GM18517 (cell line): ENCODE measurements at regions not wholly inside any gene's neighbourhood (a gene's known extent, or its start where the extent isn't known, plus 50 kb on each side); places are given as distances from the start of the nearest gene placed in this dataset.
"Not testable (repeated sequence)": the region's sequence is repeated elsewhere in the genome, so short reads cannot be mapped to it uniquely, and the experiment has no call there.

ENCODE experiments used
- ATAC-seq: cut with Tn5 transposase; IDR thresholded peaks from one replicate; pipeline ENCODE4 v1.9.1; 2021; ENCODE audit warnings: mild to moderate bottlenecking, moderate library complexity; ENCODE audit not compliant: unreplicated experiment

DNA sequence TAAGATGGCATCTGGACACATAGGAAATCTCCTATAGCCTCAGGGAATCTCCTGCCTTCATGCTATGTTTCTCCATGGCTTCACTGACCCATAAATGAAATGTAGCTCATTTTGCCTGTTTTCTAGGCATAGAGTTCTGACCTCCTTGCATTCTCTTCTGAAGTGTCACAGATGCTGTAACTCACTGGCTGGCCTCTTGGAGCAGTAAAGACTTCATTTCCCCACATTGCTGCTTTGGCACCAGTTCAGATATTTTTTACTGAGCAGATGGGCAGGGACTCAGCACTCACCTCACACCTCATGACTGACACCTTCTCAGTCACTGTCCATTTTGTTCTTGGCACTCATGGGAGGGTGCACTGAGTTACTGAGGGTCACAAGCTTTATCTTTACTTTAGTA, 286.7 kb upstream of the TGFBR2 start:
- no peak for ATAC-seq

DNA sequence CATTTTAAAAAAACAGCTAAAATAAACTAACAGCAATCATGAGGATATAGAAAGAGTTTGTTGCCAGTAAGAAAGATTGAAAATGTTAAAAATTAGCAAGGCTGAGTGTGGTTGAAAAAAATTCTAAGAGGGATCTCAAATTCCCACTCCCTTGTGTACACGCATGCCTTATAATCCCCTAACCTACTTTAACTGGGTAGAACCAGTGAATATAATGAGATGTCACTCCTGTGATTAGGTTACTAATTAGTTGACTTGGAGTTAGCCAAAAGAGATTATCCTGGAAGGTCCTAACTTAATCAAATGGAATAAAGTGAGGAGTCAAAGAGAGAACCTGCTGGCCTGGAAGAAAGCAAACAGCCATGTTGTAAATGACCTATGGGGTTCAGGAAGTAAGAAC, 286.0 kb upstream of the TGFBR2 start:
- no peak for ATAC-seq

DNA sequence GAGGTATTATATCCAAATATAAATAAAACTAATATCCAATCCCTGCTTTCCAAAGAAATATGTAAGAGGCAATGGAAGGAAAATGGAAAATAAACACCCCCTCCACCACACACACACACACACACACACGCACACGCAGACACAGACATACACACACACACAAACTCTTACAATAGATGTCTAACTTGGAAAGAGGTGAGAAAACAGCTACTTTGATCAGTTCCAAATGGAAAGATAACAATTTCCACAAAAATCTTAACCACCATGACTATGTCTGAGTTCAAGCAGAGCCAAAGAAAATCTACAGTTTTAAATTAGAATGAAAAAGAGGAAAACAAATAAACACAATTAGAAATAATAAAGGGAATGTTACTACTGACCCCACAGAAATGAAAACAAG, 285.3 kb upstream of the TGFBR2 start:
- no peak for ATAC-seq

DNA sequence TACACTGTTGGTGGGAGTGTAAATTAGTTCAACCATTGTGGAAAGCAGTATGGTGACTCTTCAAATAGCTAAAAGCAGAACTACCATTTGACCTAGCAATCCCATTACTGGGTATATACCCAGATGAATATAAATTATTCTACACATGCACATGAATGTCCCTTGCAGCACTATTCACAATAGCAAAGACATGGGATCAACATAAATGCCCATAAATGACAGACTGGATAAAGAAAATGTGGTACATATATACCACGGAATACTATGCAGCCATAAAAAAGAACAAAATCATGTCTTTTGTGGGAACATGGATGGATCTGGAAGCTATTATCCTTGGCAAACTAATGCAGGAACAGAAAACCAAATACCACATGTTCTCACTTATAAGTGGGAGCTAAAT, 282.8 kb upstream of the TGFBR2 start:
- ATAC-seq = not testable (repeated sequence)

DNA sequence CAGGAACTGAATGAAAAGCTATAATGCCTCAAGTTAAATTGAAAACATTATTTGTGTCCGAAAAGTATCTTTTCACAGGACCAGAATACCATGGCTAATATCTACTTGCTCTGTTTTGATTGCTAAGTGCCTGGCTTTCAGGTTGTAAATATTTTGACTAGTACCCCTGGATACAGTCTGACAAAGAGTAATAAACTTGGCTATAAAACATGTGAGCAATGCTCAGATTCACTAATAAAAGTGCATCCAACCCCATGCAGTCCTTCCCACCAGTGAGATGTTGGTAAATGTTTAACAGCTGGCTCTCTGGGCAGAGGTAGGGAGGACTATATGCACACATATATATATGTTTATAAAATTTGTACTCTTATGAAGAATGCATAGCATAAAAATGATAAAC, 281.8 kb upstream of the TGFBR2 start:
- ATAC-seq = no peak

DNA sequence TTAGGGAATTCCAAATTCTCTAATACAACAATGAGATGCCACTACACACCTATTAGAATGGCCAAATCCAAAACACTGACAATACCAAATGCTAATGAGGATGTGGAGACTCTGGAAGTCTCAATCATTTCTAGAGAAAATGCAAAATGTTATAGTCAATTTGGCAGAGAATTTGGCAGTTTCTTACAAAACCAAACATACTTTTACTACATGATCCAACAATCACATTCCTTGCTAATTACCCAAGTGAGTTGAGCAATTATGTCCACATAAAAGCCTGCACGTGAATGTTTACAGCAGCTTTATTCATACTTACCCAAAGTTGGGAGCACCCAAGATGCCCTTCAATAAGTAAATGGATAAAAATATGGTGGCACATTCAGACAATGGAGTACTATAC, 278.4 kb upstream of the TGFBR2 start:
- ATAC-seq = not testable (repeated sequence)

DNA sequence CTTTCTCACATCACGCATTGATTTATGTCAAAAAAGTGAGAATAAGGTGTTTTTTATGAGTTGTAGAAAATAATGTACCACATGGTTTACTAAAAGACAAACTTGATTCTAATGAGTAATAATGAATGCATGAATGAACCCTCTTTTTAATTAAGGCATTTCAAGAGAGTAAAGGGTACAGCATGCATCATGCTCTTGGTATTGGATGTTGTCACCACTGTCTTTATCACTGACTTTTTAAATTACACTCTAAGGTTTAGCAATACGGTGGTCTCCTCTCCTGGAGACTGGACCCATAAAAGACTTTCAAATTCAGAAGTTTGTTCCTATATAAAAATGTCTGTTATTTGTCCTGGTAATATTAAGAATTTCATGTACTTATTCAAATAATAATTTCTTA, 277.5 kb upstream of the TGFBR2 start:
- not testable (repeated sequence) for ATAC-seq

DNA sequence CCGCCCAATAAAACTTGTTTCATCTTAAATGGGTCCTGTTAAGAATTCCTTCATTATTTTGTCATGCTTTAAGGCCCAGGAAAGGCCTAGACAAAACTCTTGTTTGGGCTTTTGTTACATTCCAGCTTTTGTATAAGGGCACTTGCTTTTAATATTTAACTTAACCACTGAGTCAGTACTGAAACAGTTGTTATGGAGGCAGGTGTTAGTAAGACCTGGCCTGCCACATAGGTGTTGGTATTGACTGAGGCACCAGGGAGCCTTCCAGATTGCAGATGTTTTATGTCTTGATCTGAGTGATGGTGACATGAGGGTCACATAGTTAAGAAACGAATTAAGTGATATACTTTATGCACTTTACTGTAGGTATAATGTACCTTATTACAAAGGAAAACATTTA, 274.9 kb upstream of the TGFBR2 start:
- ATAC-seq = no peak

DNA sequence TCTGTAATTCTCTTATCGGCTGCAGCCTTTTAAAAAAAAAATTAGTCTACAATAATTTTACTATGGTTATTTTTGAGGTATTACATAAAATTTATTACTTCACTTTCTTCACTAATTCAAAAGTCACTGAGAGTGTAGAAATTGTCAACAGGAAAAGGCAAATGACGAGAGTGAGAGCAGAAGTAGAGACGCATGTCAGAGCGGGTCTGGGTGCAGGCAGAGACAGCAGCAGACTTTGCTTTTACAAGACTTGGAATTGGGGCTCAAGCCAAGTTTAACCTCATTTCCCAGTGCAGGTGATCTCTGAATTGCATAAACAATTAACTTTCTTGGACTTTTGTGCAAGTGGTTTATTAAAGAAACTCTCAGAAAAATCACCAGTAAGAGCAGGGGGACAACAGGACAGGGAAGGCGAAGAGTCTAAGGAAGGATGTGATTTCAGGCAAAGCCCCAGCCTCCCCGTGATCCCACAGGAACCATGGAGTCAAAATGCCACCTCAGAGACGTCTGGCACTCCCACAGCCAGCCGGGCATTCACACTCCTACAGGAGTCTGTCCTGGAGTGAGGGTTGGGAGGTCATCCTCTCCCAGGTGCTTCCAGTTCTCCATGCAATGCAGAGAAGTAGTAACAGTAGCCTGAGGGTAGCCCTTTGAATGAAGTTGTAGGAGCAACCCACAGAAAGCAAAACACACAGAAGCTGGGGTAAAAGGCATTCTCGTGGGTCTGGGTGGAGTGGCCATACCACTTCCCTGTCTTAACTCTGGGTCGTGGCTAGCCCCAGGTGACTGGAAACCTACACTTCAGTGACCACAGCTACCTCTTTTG, 274.0 kb upstream of the TGFBR2 start:
- ATAC-seq = no peak

DNA sequence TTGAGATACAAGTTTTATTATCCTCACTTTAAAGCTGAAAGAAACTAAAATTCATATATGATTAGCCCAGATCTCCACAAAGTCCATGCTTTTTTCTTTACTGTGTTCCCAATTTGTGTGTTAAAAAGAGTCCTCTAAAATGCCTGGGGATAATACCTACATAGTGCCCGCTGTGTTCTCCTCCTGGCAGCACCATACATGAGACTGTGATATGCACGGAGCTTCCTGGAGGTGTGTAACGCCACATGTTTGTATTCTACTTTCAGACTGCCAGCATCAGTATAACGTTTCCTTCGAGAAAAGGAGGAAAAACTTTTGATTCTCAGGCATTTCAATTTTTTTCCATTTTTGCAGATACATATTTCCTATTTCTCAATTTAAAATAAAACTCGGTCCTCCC, 273.3 kb upstream of the TGFBR2 start:
- ATAC-seq = no peak

DNA sequence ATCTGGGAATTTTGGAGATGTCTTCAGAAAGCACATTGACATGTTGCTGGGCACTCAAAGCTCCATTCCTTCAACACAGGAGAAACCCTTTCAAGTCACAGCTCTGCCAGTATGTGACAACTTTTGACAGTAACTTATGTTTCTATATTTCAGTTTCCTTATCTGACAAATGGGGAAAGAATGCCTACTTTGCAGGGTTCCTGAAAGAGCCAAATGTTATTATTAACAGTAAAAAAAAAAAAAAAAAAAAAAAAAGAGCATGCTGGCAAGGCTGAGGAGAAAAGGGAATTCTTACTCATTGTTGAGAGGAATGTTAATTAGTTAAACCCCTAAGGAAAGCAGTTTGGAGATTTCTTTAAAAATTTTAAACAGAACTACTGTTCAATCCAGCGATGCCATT, 272.5 kb upstream of the TGFBR2 start:
- ATAC-seq = no peak

DNA sequence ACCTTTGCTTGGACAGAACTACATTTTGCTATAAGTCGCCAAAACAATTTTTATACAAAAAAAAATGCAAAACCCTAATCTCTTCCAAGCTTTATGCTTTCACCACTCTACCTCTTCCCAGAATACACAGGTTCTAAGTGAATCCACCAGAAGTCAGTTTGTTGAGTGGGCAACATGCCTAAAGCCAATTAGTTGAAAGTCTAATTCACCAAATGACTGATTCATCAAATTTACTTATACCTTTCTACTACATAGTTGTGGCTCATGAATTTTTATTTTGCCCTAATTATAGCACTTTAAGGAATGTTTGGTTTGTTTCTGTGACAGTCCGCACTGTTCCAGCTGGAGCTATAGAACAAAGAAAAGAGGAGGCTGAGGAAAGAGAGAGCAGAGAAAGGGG, 265.9 kb upstream of the TGFBR2 start:
- ATAC-seq = no peak

DNA sequence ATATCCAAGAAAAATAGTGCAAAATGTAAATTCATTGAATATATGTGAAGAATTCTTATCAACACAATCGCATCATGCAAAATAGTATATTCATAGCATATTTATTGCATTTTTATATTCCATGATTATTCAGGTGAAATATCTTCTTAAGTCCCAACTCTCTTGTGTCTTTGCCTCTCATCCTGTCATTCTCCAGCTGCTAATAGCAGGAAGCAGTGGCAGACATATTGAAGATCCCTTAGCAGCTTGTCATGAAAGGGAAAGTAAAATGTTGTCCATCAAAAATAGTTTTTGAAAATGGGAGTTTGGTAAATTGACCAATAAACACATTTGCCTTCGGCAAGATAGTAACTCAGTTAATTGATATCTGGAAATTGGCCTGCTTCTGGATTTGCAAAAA, 265.3 kb upstream of the TGFBR2 start:
- ATAC-seq = no peak

DNA sequence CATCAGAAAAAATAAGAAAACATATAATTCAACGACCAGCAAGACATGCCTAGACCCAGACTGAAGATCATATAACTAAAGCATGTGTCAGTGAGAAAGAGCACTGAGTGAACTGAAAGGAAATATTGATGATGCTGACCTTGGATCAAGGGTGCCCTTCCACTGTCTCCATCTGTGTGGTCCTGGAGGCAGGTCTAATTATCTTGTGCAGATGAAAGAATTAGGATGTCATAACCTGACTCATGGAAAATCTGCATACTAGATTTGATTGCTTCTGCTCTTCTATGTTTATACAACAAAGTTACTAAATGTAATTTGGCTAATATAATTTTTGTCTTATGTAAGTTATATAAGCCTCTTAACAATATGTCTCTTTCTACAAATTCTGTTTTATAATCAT, 264.6 kb upstream of the TGFBR2 start:
- ATAC-seq = no peak

DNA sequence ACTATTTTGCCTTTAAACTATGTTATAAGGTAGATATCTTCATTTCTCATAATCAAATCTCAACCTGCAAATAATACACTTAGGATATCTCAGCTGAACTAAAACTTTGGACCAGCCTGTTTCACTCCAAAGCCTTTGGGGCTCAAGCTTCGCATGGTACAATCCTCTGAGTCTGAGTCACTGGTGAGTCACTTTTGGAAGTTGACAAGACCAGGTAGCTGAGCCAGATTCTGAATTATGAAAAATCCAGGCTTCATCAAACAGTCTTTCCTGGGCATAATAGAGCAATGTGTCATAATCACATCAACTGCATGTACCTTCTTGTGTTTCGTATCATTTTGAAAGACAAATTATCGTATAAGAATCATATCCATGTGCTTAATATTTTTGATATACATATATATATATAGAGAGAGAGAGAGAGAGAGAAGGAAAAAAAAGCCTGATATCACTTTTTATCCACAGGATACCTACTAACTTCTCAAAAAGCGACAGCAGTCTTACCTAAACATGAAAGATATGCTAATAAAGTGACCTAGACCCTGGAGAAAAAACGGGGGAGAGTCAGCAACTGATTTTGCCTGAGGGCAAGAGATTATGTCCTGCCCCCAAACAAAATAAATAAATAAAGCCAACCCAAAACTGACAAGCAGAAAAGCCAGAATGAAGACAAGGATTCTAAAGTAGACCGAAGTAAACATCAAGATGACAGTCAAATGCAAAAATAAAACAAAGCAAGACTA, 263.9 kb upstream of the TGFBR2 start:
- no peak for ATAC-seq

DNA sequence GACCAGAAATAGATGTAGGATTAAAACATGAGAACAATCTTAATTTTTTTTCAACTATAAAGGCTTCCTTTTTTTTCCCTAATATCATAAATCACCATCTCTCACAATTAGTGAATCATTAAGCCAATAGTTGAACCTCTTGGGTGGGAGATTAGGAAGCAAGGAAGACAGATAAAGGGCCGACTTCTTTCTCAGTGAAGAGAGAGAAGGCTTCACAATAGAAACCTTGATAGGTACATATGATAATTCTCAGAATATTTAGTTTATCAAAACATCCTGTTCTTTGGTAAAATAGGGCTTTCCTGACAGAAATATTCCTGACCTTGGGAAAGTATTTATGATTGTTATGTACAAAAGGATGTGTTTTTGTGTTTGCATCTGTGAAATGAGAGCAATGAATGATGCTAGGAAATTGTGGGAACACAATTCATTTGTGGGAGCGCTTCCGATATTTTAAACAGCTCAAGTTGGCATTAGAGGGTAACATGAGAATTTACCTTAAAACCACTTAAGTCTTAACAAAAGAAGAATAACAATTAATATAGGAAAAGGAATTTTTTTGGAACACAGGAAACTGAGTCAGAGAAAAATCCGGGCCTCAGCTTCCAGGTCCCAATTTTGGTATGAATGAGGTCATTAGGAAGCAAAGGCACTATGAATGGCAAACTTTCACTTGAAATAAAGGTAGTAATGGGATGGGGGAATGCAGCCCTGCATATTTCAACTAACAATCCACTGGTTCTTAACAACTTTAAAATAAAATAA, 263.2 kb upstream of the TGFBR2 start:
- ATAC-seq = no peak

DNA sequence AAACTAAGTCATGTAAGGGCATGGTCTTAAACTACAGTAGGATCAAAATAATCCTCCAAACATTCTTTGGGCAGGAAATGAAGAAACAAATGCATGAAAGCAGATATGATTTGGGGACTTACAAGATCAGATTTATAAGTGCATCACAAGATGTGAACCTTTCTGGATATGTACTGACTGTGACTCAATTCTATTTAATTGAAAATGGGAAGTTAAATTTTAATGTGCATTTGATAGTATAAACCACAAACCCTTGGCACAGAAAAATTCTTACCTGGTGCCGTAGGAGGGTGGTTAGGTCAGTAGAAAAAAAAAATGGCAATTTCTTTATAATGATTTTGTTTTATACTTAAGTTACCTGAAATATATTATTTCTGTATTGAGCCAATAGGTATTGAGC, 262.5 kb upstream of the TGFBR2 start:
- ATAC-seq = no peak

DNA sequence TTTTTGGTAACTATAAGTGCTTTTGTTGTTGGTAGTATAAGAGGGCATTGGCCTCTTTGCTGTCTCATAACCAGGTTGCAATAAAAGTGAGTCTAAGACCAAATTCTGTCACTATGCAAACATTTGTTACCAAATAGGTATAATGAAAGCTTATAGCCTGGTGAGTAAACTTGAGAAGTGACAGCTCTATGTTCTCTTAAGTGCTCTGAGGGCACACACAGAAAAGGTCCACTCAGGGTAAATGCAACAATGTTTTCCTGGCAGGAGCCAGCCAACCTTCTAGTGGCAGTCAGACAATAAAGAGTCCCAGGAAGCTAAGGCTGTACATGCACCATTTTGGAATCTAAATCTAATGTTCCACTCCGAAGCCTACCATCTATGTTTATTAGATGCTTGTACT, 262.1 kb upstream of the TGFBR2 start:
- no peak for ATAC-seq

DNA sequence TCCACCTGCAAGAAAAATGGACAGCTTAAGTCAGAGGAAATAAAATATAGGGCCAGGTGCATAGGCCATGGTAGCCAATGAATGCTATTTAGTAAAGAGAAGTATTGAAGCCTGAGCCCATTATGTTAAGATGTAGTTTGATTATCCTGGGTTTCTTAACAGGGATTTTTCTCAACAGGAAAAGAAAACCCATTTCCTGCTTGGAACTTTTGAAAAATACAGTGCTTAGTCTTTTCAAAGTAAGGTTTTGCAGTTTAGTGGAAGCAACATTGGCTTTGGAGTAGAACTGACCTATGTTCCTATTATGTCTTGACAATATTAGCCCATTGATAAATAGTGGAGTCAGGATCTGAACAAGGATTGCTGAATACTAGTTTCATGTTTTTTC, 259.5 kb upstream of the TGFBR2 start:
- ATAC-seq = no peak

DNA sequence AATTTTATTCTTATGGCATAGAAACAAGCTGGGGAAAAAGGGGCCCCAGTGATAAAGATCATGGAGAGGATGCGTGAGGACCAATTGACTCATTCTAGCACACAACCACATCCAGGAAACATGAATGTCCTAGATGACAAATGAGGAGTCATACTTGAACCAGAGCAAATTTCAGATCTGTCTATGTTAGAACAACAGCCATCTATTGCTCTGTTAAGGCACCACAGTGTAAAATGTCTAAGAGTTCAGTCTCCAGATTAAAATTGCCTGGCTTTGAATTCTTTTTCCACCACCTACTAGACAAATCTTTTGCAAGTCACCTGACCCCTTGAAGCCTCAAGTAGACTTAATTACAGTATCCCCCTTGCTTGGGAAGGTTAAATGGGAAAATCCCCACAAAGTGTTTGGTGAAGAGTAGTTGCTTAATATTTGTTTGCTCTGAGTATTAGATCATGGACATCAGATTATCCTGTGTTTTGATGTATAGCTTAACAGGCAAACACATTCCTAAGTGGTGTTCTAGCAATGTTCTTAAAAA, 258.7 kb upstream of the TGFBR2 start:
- no peak for ATAC-seq

DNA sequence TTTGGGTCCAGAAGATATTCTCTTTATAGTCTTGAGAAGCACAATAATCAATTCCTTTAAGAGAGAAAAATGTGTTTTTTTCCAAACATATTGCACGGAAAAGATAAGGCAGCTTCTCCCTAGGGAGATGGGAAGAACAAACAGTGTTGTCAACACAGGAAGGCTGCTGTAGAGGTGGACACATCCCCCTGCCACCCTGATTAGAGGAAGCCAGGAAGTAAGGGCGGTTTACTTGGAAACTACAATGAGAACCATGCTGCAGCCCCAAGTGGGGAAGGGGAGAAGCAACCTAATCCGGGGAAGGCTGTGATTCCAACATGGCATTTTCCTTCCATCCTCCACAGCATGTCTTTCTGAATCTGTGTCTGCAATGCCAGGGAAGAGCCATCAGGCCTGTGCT, 256.9 kb upstream of the TGFBR2 start:
- ATAC-seq = no peak

DNA sequence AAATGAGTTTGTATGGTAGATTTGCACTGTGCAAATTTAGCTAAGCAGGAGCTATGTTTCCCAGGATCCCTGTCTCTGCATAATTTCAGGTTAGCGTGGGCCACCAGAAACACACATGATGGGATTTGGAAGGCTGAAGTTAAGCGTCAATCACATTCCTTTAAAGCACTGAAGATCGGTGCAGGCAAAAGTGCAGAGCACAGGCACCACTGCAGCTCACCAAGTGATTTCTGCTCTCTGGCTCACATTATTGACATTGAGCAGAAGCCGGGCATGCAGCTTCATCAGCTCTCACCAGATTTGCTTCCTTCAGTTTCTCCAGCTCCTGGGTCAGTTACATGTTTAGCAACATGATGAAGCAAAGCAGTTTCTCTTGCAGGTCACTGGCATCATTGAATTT, 256.4 kb upstream of the TGFBR2 start:
- ATAC-seq = no peak
